Smooth muscle cell (in vitro differentiated cells): ENCODE measurements at regions not wholly inside any gene's neighbourhood (a gene's known extent, or its start where the extent isn't known, plus 50 kb on each side); places are given as distances from the start of the nearest gene placed in this dataset.

Experiments used
- DNase-seq: peaks from one replicate; lab custom pipeline; 2025; ENCODE audit not compliant: unreplicated experiment; lab: John Stamatoyannopoulos, UW
- H2AFZ ChIP-seq: fragments of 200-600 bp; sonication (generic); 2 replicates; pipeline ENCODE4 v1.6.0; 2016; ENCODE audit warnings: antibody characterized with exemption, low read depth, mild to moderate bottlenecking
- H3F3A ChIP-seq: fragments of 200-600 bp; sonication (generic); 2 replicates; pipeline ENCODE4 v1.6.0; 2017; ENCODE audit warnings: antibody characterized with exemption, low read depth
- H3K27ac ChIP-seq: fragments of 200-600 bp; sonication (generic); 2 replicates; pipeline ENCODE4 v1.5.1; 2016; ENCODE audit warnings: low read depth, mild to moderate bottlenecking
- H3K27me3 ChIP-seq: fragments of 200-600 bp; sonication (generic); 2 replicates; pipeline ENCODE4 v1.6.1; 2016; ENCODE audit warnings: low read depth, mild to moderate bottlenecking
- H3K36me3 ChIP-seq: fragments of 200-600 bp; sonication (generic); 2 replicates; pipeline ENCODE4 v1.5.1; 2016; ENCODE audit warnings: low read depth
- H3K4me1 ChIP-seq: fragments of 200-600 bp; sonication (generic); 2 replicates; pipeline ENCODE4 v1.5.1; 2016; ENCODE audit warnings: low read depth
- H3K4me2 ChIP-seq: fragments of 200-600 bp; sonication (generic); 2 replicates; pipeline ENCODE4 v1.6.0; 2016; ENCODE audit warnings: mild to moderate bottlenecking
- H3K4me3 ChIP-seq: fragments of 200-600 bp; sonication (generic); 2 replicates; pipeline ENCODE4 v1.5.1; 2016; ENCODE audit warnings: mild to moderate bottlenecking
- H3K79me2 ChIP-seq: fragments of 200-600 bp; sonication (generic); 2 replicates; pipeline ENCODE4 v1.6.0; 2016; ENCODE audit warnings: low read depth, mild to moderate bottlenecking
- H3K9ac ChIP-seq: fragments of 200-600 bp; sonication (generic); 2 replicates; pipeline ENCODE4 v1.6.0; 2016; ENCODE audit warnings: low read depth
- H3K9me3 ChIP-seq: fragments of 200-600 bp; sonication (generic); replicated peaks from 2 replicates; pipeline ENCODE4 v1.5.1; 2016; ENCODE audit warnings: low read depth
- H4K20me1 ChIP-seq: fragments of 200-600 bp; sonication (generic); 2 replicates; pipeline ENCODE4 v1.6.0; 2016; ENCODE audit warnings: low read depth
- WGBS: methylation state at CpG from one replicate; pipeline ENCODE4 v1.1.7; 2016; ENCODE audit warnings: low lambda C conversion rate; 5-methylcytosine and 5-hydroxymethylcytosine counted together
- TF ChIP-seq, protein P1 (sequence below): fragments of 200-600 bp; sonication (generic); IDR thresholded peaks from 2 replicates; pipeline ENCODE4 v1.5.1; 2017; ENCODE audit warnings: borderline replicate concordance, mild to moderate bottlenecking, antibody characterized with exemption; ENCODE audit not compliant: insufficient read depth, poor library complexity, severe bottlenecking

DNA sequence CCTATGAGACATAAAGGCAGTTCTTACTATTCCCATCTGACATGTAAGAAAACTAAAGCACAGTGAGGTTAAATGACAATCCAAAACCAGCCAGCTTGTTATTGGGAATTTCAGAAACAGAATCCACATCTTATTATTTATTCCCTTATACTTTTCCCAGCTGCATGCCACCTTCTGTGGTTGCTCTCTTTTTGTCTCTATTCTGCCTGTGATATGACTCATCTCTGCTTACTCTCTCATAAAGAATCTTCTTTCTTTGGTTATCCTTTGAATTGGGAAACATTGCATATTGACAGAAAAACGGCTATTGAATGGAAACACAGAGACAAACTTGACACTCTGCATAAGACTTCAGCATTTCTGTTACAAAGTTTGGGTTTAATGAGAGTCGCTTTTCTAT lies 183.2 kb downstream of the TLR4 start:
- Histone ChIP-seq H3K4me3 (no peak overlapping the region), H3F3A (no peaks in the 10 kb centered on the region), H3K79me2 (no peaks in the 10 kb centered on the region), H2AFZ (no peak overlapping the region), H3K27ac (no peak overlapping the region), H3K27me3 (no peaks in the 10 kb centered on the region), H3K4me1 (no peaks in the 10 kb centered on the region), H3K9ac (no peak overlapping the region), H3K36me3 (no peaks in the 10 kb centered on the region), H3K4me2 (no peak overlapping the region), H4K20me1 (no peaks in the 10 kb centered on the region), H3K9me3 (no peaks in the 10 kb centered on the region)
- TF ChIP-seq, protein P1, sequence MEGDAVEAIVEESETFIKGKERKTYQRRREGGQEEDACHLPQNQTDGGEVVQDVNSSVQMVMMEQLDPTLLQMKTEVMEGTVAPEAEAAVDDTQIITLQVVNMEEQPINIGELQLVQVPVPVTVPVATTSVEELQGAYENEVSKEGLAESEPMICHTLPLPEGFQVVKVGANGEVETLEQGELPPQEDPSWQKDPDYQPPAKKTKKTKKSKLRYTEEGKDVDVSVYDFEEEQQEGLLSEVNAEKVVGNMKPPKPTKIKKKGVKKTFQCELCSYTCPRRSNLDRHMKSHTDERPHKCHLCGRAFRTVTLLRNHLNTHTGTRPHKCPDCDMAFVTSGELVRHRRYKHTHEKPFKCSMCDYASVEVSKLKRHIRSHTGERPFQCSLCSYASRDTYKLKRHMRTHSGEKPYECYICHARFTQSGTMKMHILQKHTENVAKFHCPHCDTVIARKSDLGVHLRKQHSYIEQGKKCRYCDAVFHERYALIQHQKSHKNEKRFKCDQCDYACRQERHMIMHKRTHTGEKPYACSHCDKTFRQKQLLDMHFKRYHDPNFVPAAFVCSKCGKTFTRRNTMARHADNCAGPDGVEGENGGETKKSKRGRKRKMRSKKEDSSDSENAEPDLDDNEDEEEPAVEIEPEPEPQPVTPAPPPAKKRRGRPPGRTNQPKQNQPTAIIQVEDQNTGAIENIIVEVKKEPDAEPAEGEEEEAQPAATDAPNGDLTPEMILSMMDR = no peak
- no peak for DNase-seq
- WGBS = 88% methylated on average over 2 of the region's 2 CpGs

DNA sequence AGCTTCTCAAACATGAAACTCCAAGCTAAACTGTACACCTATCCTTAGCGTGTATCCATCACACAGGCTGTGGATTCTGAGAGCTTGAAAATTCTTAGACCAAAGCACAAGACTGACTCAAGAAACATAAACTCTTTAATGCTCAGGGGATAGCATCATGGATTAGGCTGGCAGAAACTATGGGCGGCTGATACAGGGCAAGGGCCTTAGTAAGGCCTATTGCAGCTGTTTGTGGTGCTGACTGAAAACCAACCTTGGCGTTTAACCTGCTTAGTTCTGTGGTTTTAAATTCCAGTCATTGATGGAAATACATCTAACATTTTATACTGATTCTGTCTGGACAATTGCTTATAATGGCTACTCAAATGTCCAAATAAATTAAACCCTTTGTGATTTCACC lies 183.7 kb downstream of the TLR4 start:
- H3K4me2 ChIP-seq = no peak overlapping the region
- no peaks in the 10 kb centered on the region for H3K36me3 ChIP-seq
- TF ChIP-seq, protein P1 = no peak
- no peaks in the 10 kb centered on the region for H3K9me3 ChIP-seq
- no peaks in the 10 kb centered on the region for H3K4me1 ChIP-seq
- DNase-seq = no peak
- no peak overlapping the region for H3K9ac ChIP-seq
- 96% methylated on average over 3 of the region's 3 CpGs for WGBS
- H4K20me1 ChIP-seq = no peaks in the 10 kb centered on the region
- no peaks in the 10 kb centered on the region for H3K79me2 ChIP-seq
- no peaks in the 10 kb centered on the region for H3K27me3 ChIP-seq
- H3K27ac ChIP-seq = no peak overlapping the region
- no peak overlapping the region for H3K4me3 ChIP-seq
- no peak overlapping the region for H2AFZ ChIP-seq
- no peaks in the 10 kb centered on the region for H3F3A ChIP-seq

DNA sequence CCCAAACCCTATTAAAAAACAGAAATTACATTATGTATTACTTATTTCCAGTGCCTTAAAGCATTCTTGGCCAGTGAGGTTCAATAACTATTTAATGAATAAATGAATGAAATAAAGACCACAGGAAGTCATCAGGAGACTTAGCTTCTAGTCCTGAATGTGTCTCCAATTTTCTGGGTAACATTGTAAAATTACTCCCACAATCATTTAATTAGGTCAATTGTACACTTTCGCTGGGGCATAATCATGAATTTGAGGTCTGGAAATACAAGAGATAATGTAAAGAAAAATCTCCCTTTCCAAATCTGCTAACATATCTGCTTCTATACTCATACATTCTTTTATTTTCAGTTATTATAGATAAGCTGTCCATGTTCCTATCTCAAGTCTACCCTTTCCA lies 199.2 kb downstream of the TLR4 start:
- Histone ChIP-seq H3K27ac (no peak overlapping the region), H3K4me3 (no peak overlapping the region), H3K36me3 (no peaks in the 10 kb centered on the region), H3K79me2 (no peaks in the 10 kb centered on the region), H3K9me3 (no peaks in the 10 kb centered on the region), H3K4me2 (no peak overlapping the region), H3K4me1 (no peaks in the 10 kb centered on the region), H3F3A (no peaks in the 10 kb centered on the region), H2AFZ (no peak overlapping the region), H4K20me1 (no peaks in the 10 kb centered on the region), H3K27me3 (no peaks in the 10 kb centered on the region), H3K9ac (no peak overlapping the region)
- WGBS = 96% methylated on average over 1 of the region's 1 CpG
- TF ChIP-seq, protein P1 = no peak
- DNase-seq = no peak

DNA sequence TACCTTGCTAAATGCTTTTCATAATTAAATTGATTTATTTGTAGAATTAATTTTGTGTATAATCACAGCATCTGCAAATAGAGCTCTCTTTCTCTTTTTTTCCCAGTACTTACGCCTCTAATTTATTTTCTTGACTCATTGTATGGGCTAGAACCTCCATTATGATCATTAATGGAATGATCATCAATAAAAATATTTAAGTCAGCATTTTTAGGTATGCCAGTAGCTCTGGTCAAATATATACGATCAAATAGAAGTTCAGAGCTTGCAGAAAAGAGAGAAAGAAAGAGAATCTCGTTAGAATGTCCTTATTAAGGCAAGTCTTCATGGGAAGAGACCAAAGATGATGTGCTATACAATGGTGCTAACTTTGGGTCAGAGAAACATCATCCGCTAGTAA lies 202.6 kb downstream of the TLR4 start:
- TF ChIP-seq, protein P1 = no peak
- DNase-seq = no peak
- Histone ChIP-seq H3F3A (no peaks in the 10 kb centered on the region), H3K4me2 (peak overlapping the region; percentile 15), H3K79me2 (no peaks in the 10 kb centered on the region), H3K4me1 (no peaks in the 10 kb centered on the region), H3K36me3 (no peaks in the 10 kb centered on the region), H2AFZ (no peak overlapping the region), H3K4me3 (no peak overlapping the region), H3K27me3 (no peaks in the 10 kb centered on the region), H3K27ac (no peak overlapping the region), H3K9me3 (peaks cover 5% of the 10 kb centered on the region), H4K20me1 (no peaks in the 10 kb centered on the region), H3K9ac (no peak overlapping the region)
- WGBS = 67% methylated on average over 4 of the region's 4 CpGs
